Left lung (tissue), 4 donors: ENCODE measurements at regions not wholly inside any gene's neighbourhood (a gene's known extent, or its start where the extent isn't known, plus 50 kb on each side); places are given as distances from the start of the nearest gene placed in this dataset.

Source experiments
- ATAC-seq: fragments of 200-7000 bp; cut with Tn5 transposase; one replicate; pipeline ENCODE4 v1.9.1; 2020; ENCODE audit warnings: moderate library complexity
- DNase-seq, 4 donors: peaks; one replicate each; pipeline ENCODE4 v3.0.0-alpha.2; 2013 to 2020
- H3K27ac ChIP-seq, 2 donors: fragments of 200-600 bp; sonication (generic) in 1 of 2; one replicate each; pipeline versions ENCODE4 v1.5.0 to v1.8.0; 2020 to 2021
- H3K27me3 ChIP-seq, 2 donors: fragments of 200-600 bp; sonication (generic) in 1 of 2; one replicate each; pipeline versions ENCODE4 v1.5.0 to v1.8.0; 2020 to 2021
- H3K36me3 ChIP-seq, 2 donors: fragments of 200-600 bp; sonication (generic) in 1 of 2; one replicate each; pipeline versions ENCODE4 v1.5.0 to v1.8.0; 2020 to 2021
- H3K4me1 ChIP-seq, 2 donors: fragments of 200-600 bp; one replicate each; pipeline ENCODE4 v1.8.0; 2021
- H3K4me3 ChIP-seq, 2 donors: fragments of 200-600 bp; sonication (generic) in 1 of 2; one replicate each; pipeline versions ENCODE4 v1.5.0 to v1.8.0; 2020 to 2021; ENCODE audit warnings: mild to moderate bottlenecking in 1 of 2
- H3K9me3 ChIP-seq, 2 donors: fragments of 200-600 bp; sonication (generic) in 1 of 2; one replicate each; pipeline versions ENCODE4 v1.5.0 to v1.8.0; 2020 to 2021
- CTCF ChIP-seq, 2 donors: fragments of 200-600 bp; sonication (generic) in 1 of 2; IDR thresholded peaks; one replicate each; pipeline versions ENCODE4 v1.5.0 to v1.8.0; 2021; ENCODE audit warnings: antibody characterized with exemption in 2 of 2
- intact Hi-C, 2 donors: fragments of 100-400 bp; cut with DNase I; formaldehyde crosslinking; loops; one replicate each; pipeline versions ENCODE4 v1.11.2 to v1.14.2; 2022
- donor health status: DM: no; HTN: yes; CAD: no.
- donor health status: DM: no; HTN: no; CAD: no.

GRCh38 chr3:113094337-113095221 is 103.8 kb downstream of the GTPBP8 start:
- Histone ChIP-seq H3K4me3 (no peak overlapping the region), H3K9me3 (peaks cover 0 to 6% of the 10 kb centered on the region in 2 donors), H3K27ac (no peak overlapping the region), H3K4me1 (no peaks in the 10 kb centered on the region), H3K36me3 (no peaks in the 10 kb centered on the region), H3K27me3 (no peaks in the 10 kb centered on the region)
- no peak for TF ChIP-seq CTCF (IDR thresholded peaks at IDR 0.05)
- no peak for DNase-seq
- no peak for ATAC-seq
- intact Hi-C loops, result no loop called here

GRCh38 chr3:113096188-113096892 is 105.6 kb downstream of the GTPBP8 start:
- no peak for TF ChIP-seq CTCF (IDR thresholded peaks at IDR 0.05)
- H3K27ac ChIP-seq, result no peak overlapping the region

GRCh38 chr3:113097960-113098447 is 107.2 kb downstream of the GTPBP8 start:
- intact Hi-C loops, result no loop called here
- DNase-seq, result no peak

More at GRCh38 chr3:113096188-113096892, 105.6 kb downstream of the GTPBP8 start:
- intact Hi-C loops, result no loop called here
- no peak overlapping the region for H3K4me3 ChIP-seq
- no peaks in the 10 kb centered on the region for H3K27me3 ChIP-seq
- no peaks in the 10 kb centered on the region for H3K36me3 ChIP-seq
- no peaks in the 10 kb centered on the region for H3K4me1 ChIP-seq
- DNase-seq (no peak), ATAC-seq (no peak)
- H3K9me3 ChIP-seq, result peaks cover 0 to 11% of the 10 kb centered on the region in 2 donors

GRCh38 chr3:113100063-113100462 is 109.3 kb downstream of the GTPBP8 start:
- DNase-seq, result no peak
- intact Hi-C loops, result no loop called here
- Histone ChIP-seq H3K27ac (no peak overlapping the region), H3K27me3 (no peaks in the 10 kb centered on the region), H3K4me1 (no peaks in the 10 kb centered on the region), H3K36me3 (no peaks in the 10 kb centered on the region), H3K4me3 (no peak overlapping the region), H3K9me3 (peaks cover 0 to 11% of the 10 kb centered on the region in 2 donors)
- ATAC-seq, result no peak
- TF ChIP-seq CTCF (IDR thresholded peaks at IDR 0.05), result no peak

More at GRCh38 chr3:113097960-113098447, 107.2 kb downstream of the GTPBP8 start:
- Histone ChIP-seq H3K4me3 (no peak overlapping the region), H3K9me3 (peaks cover 0 to 11% of the 10 kb centered on the region in 2 donors), H3K27ac (no peak overlapping the region), H3K4me1 (no peaks in the 10 kb centered on the region), H3K36me3 (no peaks in the 10 kb centered on the region), H3K27me3 (no peaks in the 10 kb centered on the region)
- ATAC-seq, result no peak
- no peak for TF ChIP-seq CTCF (IDR thresholded peaks at IDR 0.05)

- intact Hi-C loops, result no loop called here
- ATAC-seq (peak; percentile 76), DNase-seq (no peak)
- TF ChIP-seq CTCF (IDR thresholded peaks at IDR 0.05), result no peak
- Histone ChIP-seq H3K36me3 (no peaks in the 10 kb centered on the region), H3K4me3 (no peak overlapping the region), H3K27me3 (no peaks in the 10 kb centered on the region), H3K9me3 (peaks cover 0 to 11% of the 10 kb centered on the region in 2 donors), H3K27ac (no peak overlapping the region), H3K4me1 (no peaks in the 10 kb centered on the region)
Observed at GRCh38 chr3:113103588-113103987, 107.8 kb upstream of the BOC start.
